GM18858 (cell line): ENCODE measurements at regions not wholly inside any gene's neighbourhood (a gene's known extent, or its start where the extent isn't known, plus 50 kb on each side); places are given as distances from the start of the nearest gene placed in this dataset.

Experiments
- ATAC-seq: cut with Tn5 transposase; IDR thresholded peaks from one replicate; pipeline ENCODE4 v1.9.1; 2021; ENCODE audit not compliant: unreplicated experiment

DNA sequence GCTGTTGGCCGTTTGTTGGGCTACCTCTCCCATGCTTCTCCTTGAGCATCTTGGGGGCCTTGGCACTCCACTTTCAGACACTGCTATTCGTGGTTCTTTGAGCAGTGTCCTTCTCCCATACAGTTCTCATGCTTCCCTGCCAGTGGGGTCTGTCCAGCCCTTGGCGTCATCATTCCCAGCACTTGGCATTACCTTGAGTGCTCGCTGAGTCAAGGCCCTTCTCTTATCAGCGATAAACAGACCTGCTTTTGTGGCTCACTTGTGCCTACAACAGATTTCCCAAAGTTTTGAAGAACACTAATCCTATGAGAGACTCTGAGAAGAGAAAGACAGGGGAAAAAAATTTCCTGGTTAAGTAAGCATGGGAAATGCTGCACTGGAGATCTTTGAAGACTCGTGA is 85.3 kb downstream of the NOC3L start:
- no peak for ATAC-seq

GRCh38 chr10:94279835-94280709 is 82.7 kb downstream of the NOC3L start:
- ATAC-seq, result peak; percentile 57

DNA sequence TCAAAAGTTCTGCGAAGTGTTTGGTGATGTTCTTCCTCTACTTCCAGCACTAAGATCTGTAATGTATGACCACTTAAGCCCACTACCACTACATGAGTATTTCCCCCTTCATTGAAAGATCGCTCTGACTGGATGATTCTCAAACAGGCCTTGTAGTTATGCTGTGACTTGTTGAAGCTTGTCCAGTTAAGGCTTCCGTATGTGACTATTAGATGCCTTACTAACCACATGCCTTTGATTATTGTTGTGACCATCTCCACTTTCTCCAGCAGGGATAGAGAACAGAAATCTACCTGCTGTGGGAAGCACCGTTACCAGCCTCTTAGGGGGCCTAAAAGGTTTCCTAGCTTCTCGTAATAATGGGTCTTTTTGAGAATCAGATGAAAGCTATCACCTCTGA is 81.1 kb downstream of the NOC3L start:
- ATAC-seq, result no peak

DNA sequence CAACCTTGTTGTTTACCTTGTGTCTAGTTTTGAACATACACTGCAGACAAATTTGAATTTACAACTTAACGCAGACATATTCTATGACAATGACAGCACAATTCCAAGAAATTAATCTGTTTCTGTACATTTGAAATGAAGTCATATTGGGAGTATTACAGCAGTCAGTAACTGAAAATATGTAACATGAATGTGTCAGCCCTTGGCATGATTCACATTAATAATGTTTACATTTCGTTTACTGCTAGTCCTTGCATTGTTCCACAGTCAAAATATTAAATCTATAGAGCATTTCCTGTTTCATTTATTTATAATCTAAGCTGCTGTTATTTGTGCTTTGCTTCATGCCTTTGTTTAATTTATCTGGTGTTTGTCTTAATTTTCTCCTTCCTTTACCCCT is 80.4 kb downstream of the NOC3L start:
- ATAC-seq, result no peak
